ENCODE measurements at regions not wholly inside any gene's neighbourhood (a gene's known extent, or its start where the extent isn't known, plus 50 kb on each side); places are given as distances from the start of the nearest gene placed in this dataset.

DNA sequence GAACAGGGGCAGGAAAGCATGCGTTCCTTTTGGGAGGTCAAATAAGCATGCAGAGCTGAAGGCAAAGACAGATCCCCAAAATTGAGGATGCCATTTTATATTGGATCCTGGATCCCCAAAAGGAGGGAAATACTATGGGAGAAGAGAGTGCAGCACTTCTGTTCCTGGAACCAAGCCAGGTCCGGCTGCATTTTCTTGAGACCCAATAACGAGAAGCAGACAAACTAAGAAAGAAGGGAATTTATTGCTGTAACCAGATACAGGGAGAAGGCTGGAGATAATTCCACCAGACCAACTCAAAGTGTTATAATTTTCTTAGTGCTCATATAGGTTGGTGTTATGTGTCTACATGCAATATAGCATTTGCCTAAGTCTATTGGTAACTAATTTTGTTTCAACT lies 60.8 kb downstream of the PDE6H start:
- TF ChIP-seq, protein P1, sequence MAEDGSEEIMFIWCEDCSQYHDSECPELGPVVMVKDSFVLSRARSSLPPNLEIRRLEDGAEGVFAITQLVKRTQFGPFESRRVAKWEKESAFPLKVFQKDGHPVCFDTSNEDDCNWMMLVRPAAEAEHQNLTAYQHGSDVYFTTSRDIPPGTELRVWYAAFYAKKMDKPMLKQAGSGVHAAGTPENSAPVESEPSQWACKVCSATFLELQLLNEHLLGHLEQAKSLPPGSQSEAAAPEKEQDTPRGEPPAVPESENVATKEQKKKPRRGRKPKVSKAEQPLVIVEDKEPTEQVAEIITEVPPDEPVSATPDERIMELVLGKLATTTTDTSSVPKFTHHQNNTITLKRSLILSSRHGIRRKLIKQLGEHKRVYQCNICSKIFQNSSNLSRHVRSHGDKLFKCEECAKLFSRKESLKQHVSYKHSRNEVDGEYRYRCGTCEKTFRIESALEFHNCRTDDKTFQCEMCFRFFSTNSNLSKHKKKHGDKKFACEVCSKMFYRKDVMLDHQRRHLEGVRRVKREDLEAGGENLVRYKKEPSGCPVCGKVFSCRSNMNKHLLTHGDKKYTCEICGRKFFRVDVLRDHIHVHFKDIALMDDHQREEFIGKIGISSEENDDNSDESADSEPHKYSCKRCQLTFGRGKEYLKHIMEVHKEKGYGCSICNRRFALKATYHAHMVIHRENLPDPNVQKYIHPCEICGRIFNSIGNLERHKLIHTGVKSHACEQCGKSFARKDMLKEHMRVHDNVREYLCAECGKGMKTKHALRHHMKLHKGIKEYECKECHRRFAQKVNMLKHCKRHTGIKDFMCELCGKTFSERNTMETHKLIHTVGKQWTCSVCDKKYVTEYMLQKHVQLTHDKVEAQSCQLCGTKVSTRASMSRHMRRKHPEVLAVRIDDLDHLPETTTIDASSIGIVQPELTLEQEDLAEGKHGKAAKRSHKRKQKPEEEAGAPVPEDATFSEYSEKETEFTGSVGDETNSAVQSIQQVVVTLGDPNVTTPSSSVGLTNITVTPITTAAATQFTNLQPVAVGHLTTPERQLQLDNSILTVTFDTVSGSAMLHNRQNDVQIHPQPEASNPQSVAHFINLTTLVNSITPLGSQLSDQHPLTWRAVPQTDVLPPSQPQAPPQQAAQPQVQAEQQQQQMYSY (CRISPR knock-in tag; IDR thresholded peaks at IDR 0.05) = no peak
- no peak for TF ChIP-seq SMC3 (IDR thresholded peaks at IDR 0.05; ENCODE audit: borderline replicate concordance, low read length)
- no peak for TF ChIP-seq NFYB (IDR thresholded peaks at IDR 0.05; ENCODE audit: insufficient read depth, low read depth, low read length)
- TF ChIP-seq, protein P2, sequence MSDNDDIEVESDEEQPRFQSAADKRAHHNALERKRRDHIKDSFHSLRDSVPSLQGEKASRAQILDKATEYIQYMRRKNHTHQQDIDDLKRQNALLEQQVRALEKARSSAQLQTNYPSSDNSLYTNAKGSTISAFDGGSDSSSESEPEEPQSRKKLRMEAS (IDR thresholded peaks at IDR 0.05; ENCODE audit: low read depth, low read length) = no peak
